Inflammatory macrophage (primary cell): ENCODE measurements at regions not wholly inside any gene's neighbourhood (a gene's known extent, or its start where the extent isn't known, plus 50 kb on each side); places are given as distances from the start of the nearest gene placed in this dataset.
A peak's percentile ranks its signal among the peaks of the same experiment; 100 is the strongest.
"Not testable (repeated sequence)": the region's sequence is repeated elsewhere in the genome, so short reads cannot be mapped to it uniquely, and the experiment has no call there.

Experiments used
- DNase-seq, 2 donors: peaks; one replicate each; pipeline ENCODE4 v3.0.0-alpha.2; 2020 to 2022

DNA sequence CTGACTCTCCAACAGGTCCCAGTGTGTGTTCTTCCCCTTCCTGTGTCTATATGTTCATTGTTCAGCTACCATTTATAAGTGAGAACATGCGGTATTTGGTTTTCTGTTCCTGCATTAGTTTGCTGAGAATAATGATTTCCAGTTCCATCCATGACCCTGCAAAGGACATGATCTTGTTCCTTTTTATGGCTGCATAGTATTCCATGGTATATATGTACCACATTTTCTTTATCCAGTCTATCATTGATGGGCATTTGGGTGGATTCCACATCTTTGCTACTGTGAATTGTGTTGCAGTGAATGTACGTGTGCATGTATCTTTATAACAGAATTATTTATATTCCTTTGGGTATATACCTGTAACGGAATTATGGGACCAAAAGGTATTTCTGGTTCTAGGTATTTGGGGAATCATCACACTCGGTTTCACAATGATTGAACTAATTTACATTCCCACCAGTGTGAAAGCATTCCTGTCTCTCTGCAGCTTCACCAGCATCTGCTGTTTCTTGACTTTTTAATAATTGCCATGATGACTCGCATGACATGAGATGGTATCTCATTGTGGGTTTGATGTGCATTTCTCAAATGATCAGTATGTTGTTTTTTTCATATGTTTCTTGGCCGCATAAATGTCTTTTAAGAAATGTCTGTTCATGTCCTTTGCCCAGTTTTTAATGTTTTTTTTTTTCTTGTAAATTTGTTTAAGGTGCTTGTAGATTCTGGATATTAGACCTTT is 60.2 kb downstream of the LSMEM1 start:
- no peak for DNase-seq

DNA sequence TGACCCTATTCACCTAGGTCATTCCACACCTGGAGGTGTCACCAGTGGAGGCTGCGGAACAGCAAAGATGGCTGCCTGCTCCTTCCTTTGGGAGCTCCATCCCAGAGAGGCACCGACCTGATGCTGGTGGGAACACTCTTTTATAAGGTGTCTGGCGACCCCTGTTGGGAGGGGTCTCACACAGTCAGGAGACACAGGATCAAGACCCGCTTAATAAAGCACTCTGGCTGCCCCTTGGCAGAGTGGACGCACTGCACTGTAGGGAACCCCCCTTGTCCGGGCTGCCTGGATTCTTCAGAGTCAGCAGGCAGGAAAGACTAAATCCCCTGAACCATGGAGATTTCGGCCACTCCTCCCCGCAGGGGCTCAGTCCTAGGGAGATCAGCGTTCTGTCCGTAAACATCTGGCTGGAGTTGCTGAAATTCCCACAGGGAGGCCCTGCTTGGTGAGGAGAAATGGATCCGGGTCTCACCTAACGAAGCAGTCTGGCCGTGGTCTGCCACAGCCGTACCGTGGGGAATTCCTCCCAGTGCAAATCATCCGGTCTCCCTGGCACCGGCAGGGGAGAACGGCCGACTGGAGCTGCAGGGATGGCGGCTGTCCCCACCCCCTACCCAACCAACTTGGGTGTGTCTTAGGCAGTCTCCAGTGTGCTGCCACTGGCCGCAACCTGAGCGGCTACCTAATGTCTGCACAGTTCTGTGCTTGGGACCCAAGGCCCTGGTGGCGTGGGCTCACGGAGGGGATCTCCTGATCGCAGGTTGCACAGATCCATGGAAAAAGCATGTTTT is 66.1 kb downstream of the LSMEM1 start:
- DNase-seq = no peak

DNA sequence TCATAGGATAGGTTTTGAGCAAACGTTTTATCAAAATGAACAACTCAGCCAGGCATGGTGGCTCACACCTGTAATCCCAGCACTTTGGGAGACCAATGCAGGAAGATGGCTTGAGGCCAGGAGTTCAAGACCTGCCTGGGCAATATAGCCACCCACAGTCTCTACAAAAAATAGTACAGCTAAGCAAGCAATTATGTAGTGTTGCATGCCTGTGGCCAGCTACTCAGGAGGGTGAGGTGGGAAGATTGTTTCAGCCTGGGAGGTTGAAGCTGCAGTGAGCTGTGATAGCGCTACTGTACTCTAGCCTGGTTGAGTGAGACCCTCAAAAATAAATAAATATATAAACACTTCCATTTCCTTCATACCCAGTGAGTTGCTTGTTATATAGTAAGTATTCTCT is 67.1 kb downstream of the LSMEM1 start:
- DNase-seq = no peak

DNA sequence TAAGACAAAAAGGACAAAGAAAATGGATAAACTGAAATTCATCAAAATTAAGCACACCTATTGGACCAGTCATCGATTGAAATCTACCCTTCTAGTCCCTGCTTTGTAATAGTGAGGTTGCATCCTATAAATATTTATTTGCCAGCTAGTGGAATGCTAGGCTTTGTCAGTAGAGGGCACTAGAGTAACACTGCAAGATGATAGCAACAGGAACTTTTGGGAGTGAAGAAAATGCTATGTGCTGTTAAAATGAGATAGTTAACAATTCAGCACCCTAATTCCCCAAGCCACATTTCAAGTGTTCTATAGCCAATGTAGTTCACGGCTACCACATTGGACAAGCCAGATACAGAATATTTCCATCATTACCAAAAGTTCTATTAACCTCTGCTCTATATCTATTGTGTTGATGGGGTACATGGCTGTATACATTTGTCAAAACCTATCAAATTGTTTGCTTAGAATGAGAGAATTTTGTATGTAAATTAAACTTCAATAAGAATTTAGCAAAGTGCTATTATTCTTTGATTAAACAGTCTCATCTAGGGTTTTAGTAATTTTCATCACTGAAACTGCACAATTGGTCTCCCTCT is 69.8 kb downstream of the LSMEM1 start:
- DNase-seq = peak; percentile 73 to 74

DNA sequence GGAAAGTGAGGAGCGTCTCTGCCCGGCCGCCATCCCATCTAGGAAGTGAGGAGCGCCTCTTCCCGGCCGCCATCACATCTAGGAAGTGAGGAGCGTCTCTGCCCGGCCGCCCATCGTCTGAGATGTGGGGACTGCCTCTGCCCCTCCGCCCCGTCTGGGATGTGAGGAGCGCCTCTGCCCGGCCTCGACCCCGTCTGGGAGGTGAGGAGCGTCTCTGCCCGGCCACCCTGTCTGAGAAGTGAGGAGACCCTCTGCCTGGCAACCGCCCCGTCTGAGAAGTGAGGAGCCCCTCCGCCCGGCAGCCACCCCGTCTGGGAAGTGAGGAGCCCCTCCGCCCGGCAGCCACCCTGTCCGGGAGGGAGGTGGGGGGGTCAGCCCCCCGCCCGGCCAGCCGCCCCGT is 70.7 kb downstream of the LSMEM1 start:
- not testable (repeated sequence) for DNase-seq

DNA sequence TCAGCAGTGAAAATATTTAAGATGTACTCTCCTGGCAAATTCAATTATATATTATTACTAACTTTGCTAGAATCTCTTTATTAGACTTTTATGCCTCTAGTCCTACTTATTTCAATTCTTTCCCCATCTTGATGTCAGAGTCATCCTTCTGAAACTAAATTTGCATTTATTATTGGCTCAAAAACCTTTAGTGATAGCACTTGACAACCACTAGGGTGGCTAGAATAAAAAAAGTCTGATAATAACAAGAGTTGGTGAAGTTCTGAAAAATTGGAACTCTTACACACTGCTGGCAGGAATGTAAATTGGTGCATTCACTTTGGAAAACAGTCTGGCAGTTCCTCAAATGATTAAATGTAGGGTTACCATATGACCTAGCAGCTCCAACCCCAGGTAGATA is 73.8 kb downstream of the LSMEM1 start:
- no peak for DNase-seq

DNA sequence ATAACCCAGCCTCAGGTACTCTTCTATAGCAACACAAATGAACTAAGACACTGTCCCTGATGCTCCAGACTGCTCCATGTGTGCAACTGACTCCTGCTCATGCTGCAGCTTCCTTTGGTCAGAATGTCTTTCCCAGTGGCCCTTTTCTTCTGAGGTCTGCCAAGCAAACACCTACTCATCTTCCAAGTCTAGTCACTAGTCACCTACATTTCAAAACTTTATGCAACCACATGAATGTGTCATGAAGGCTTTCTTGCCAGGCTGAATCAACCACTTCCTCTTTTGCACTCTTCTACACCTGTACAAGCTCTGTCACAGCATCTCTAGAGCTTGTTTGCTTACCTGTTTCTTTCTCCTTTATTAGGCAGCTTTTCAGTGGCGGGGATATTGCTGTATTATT is 75.8 kb downstream of the LSMEM1 start:
- DNase-seq = peak in 1 of 2 donors; percentile 11

DNA sequence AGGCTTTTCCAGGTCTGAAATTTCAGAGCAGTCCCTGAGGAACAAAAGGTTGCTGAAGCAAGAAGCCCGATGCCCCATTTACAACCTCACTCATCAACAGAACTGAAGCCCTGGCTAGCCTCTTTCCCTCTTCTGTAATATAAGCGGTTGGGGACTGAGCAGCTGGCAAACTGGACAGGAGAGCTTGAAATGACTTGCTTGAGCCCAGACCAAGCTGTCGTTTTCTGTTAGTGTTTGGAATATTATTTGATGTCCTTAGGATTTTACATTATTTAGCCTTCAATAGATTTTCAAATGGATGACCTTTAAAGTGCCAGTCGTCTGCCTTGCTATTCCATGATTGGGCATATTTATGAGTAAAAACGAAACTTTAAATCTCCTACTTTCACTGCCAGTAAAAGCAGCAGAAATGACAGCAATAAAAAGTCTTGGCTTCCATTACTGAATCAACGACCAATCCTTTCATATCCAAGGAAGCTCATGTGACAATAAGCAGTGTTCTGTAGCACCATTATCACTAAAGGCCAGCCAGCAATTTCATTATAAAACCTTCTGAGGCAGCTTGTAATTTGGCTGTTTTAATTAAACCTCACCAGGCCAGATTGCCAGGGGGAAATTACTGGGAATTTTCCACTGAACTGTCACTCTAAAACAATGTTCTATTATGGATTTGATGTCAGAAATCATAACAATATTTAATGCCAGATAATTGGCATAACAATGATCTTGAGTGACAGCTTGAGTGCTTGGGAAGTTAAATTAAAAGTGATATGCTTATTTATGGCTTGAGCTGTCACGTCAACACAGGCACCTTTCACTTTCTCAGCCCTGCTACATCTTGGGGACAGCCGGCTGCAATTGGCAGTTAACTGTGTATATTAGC is 85.9 kb downstream of the LSMEM1 start:
- no peak for DNase-seq

DNA sequence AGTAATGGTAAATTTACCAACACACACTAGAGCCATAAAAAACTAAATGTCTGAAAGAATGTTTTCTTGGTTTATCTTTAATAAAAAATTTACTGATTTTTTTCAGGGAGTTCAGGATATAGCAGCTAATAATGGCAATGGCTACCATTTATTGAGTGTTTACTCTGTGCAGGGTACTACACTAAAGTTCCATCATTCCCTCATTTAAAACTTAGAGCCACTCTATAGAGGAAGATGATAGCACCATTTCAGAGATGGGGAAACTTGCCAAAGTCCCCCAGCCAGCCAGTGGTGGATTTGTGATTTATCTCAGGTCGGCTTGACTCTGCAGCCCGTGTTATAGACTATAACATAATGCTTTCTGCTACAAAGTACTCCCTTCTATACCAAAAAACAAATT is 86.6 kb downstream of the LSMEM1 start:
- no peak for DNase-seq

DNA sequence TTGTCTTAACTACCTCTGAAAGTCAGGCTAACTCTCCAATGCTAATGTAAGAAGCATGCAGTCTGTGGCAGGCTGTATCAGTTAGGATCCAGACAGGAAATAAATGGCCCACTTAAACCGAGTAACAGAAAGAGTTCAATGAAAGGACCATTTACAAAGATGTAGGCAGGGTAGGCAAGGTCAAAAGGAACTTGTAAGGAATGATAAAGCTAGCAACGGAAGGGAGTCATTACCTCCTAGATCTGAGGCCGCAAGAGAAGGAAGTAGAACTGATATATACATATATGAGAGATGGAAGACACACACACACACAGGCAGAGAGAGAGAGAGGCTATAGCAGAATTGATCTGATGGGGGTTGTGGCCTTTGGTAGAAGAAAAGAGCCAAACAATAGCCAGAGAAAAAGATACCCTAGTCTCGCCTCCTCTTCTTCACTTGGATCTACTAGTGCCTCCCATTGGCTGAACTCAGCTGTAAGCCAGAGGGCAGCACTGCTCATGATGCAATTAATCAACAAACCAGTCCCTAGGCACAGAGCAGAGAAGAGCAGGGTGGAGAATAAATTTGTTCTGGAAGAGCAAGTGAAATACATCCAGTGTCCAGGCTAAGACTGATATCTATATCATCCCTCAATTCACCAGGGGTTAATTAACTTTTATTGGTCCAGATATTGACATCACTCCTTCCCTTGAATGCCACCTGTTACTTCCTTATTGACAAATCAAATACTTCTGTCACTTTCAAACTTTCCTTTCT is 91.2 kb downstream of the LSMEM1 start:
- no peak for DNase-seq

DNA sequence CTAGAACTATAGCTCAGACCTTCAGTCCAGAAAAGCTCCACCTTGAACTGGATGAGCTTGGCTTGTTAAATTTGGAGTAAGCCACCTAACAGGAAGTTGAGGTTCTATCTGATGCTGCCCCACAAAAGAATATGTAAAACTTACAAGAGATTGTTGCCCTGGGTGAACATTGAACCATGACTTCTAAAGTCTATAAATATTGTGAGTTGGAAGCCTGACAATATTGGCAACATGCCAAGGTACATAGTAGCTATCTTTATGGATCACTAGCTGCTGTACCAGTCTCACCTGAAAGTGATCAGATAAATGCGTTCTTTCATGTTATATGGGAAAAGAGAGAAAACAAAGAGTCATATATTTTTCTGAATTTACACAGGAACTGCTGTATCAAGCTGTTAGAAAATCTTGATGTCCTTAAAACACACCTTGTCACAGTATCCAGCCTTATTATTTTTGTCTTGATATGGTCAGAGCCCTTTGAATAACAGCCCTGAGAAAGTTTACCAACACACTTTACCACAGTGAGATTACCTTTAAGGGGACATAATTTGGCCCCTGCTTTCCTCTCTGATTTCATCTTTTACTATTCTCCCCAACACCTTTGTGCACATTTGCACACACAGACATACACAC is 92.0 kb downstream of the LSMEM1 start:
- no peak for DNase-seq

DNA sequence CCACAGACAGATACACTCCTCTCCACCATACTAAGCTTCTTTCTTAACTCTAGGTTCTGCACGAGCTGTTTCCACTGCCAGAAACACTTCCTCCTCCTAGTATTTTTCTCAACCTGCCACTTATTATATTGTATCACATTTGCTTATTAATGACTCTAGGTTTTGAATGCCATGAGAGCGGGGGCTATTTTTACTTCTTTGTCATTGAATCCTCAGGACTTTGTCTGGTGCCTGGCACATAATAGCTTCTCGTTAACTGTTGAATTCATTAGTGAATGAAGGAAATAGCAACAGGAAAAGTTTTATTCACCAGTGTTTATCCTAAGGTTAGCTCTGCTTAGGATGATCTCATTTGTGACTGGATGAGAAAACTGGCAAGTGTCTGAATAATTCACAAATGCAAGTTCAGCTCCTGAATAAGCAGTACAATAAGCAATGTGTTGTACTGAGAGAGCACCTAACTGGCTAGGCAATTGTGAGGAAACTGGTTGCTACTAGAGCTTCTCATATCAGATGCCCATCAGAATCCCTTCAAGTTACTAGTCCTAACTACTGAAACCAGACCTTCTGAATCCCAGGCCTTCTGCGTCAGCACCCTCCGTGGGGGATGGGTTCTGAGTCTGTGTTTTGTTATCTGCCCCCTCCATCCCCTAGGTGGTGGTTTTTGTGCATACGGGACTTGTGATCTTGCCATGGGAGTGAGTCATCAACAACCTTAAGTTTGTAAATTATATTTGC is 92.7 kb downstream of the LSMEM1 start:
- DNase-seq = no peak

DNA sequence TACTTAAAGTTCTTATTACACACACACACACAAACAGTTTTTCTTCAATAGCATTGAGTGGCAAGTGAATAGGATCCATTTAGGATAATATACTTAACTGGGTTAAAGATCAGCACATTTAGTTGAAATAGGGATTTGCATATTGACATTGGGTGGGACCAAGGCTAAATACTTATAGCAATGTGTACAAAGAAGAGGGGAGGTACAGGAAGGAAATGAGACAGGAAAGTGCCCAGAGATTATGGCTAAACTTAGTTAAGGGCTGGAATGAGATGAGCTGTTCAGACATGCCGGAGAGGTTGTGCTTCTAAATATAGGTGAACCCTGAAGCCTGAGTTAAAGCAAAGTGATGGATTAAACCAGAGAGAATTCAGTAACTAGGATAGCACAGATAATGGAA is 95.1 kb downstream of the LSMEM1 start:
- no peak for DNase-seq

DNA sequence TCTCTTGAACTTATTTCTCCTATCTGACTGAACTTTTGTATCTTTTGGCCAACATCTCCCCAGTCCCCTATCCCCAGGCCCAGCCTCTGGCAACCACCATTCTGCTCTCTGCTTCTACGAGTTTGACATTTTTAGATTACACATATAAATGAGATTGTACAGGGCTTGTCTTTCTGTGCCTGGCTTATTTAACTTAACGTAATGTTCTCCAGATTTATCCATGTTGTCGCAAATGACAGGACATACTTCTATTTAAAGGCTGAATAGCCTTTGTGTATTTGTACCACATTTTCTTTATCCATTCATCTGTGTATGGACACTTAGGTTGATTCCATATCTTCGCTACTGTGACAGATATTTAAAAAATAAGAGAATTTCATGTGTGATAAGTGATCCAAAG is 98.6 kb downstream of the LSMEM1 start:
- DNase-seq = no peak

DNA sequence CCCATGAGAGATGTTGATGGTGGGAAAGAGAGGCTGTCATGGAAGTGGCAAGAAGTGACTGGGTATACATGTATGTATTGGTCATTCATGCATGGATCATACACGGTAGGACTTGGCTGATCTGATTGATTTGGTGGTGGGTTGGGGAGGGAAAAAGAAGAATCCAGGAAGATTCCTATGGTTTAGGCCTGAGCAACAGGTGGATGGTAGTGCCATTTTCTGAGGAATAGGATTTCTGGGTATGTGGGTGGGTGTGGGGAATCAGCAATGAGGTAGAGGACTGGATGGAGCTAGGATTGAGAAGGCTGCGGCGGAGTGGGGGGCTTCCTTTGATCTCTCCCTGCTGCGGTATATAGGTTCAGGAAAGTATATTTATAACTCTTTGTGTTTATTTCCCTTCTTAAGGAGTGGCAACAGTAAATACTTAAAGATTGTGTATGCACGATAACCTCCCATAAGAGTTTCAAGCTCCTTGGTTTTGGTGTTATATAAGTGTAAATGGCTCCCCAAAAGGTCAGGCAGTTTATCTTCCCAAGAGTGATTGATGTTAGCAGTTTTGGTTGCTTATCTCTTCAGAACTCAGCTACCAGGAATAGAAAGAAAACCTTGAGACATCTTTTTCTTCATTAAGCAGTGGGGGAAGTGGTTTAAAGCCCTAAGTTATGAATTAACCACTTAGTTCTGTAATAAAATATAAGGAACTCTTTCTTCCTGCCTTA is 100.1 kb downstream of the LSMEM1 start:
- no peak for DNase-seq

DNA sequence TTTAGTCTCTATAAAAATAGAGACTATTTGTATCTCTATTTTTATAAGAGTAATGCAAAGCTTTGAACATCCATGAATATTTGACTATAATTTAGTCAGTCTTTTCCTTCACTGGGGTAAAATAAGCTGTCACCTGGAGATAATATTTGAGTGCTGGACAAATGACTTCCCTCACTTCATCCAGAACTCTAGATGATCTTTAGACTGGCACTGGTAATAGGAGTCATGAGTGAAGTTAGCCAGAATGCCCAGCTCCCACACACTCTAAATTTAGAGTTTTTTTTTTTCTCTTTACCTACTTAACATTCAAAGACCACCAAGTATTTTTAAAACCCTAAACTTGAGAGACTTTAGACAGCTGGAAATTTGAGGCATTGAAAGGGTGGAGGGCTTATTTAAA is 100.7 kb downstream of the LSMEM1 start:
- no peak for DNase-seq

DNA sequence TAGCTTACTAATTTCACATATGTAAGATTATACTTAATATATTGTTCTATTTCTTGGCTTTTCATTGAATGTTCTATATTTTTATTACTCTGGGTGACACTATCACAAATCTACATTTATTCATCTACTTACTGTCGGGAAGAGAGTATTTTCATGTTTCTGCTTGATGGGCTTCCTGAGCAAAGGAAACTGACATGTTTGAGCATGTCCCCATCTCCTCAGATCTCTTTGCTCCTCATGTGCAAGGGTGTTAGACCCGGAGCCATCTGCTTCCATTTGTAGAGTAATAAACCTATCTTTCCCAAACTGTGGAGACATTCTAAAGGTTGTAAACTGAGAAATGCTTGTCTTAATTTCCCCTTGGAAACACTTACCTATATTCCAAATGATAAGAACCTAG is 103.5 kb downstream of the LSMEM1 start:
- DNase-seq = no peak

DNA sequence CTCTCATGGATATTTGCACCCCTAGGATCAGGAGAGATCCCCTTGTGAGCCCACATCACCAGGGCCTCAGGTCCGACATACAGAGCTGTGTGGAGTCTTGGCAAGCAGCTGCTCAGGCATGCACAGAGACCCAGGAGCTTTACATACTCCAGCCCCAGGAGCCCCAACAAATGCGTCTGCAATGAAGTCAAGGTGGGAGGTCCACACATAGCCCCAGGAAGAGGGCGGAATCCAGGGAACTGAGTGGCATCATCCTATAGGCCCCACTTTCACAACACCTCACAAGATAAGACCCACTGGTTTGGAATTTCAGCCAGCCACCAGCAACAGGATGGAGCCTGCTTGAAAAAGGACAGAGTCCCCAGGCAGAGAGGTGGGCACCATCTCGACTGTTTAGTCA is 106.7 kb downstream of the LSMEM1 start:
- no peak for DNase-seq

DNA sequence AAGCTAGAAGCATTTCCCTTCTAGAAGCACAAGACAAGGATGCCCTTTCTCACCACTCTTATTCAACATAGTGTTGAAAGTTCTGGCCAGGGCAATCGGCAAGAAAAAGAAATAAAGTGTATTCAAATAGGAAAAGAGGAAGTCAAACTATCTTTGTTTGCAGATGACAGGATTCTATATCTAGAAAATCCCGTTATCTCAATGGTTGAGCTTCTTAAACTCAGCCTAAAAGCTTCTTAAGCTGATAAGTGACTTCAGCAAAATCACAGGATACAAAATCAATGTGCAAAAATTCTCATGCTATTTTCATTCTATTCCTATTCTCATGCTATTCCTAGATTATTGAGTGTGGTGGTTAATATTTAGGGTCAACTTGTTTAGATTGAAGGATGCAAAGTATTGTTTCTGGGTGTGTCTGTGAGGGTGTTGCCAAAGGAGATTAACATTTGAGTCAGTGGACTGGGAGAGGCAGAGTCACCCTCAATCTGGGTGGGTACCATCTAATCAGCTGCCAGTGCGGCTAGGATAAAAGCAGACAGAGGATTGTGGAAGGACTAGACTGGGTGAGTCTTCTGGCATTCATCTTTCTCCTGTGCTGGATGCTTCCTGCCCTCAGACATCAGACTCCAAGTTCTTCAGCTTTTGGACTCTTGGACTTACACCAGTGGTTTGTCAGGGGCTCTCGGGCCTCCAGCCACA is 111.9 kb downstream of the LSMEM1 start:
- DNase-seq = not testable (repeated sequence)

DNA sequence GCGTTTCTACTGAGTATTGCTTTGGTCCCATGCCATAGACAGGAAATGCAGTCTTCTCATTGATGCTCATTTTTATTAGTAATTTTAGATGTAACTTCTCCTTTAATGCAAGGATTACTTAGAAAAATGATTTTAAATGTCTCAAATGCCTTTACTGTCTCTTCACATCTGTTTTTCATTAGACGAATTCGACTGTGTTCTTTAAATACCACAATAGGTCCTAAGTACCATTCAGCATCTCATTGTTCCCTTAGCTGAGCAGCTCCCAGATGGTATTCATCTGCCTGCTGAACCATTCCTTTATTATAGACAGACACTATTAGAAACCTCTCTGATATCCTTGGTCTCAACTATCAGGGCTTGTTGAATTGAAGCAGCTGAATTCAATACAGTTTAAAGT is 113.6 kb downstream of the LSMEM1 start:
- no peak for DNase-seq
